ENCODE measurements at regions not wholly inside any gene's neighbourhood (a gene's known extent, or its start where the extent isn't known, plus 50 kb on each side); places are given as distances from the start of the nearest gene placed in this dataset.

DNA sequence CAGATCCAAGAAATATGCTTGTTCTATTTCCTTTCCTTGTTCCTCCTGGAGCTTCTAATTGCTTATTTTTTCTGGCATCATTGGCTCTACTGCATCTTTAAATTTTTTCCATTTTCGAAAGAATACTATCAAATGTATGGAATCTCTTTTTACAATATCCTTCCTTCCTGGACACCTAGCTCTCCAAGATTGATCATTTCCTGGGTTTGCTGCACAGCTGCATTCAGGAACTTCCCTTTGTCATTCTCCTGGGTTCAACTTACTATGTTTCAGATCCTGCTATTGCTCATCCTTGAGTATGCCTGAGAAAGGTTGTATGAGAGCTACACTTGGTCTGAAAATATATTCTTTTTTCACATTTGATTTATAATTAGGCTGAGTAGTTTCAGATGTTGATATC lies 73.7 kb upstream of the ERCC6L2 start:
- Histone ChIP-seq H3K27me3 (ENCODE audit: low read depth) (no peaks in the 10 kb centered on the region), H3K27ac (replicated peaks) (no peak overlapping the region), H3K36me3 (no peaks in the 10 kb centered on the region), H3K4me1 (no peaks in the 10 kb centered on the region), H3K4me3 (no peak overlapping the region), H3K9me3 (replicated peaks) (no peaks in the 10 kb centered on the region)
- intact Hi-C loops (cut with micrococcal nuclease), result no loop called here
- TF ChIP-seq, protein P1, sequence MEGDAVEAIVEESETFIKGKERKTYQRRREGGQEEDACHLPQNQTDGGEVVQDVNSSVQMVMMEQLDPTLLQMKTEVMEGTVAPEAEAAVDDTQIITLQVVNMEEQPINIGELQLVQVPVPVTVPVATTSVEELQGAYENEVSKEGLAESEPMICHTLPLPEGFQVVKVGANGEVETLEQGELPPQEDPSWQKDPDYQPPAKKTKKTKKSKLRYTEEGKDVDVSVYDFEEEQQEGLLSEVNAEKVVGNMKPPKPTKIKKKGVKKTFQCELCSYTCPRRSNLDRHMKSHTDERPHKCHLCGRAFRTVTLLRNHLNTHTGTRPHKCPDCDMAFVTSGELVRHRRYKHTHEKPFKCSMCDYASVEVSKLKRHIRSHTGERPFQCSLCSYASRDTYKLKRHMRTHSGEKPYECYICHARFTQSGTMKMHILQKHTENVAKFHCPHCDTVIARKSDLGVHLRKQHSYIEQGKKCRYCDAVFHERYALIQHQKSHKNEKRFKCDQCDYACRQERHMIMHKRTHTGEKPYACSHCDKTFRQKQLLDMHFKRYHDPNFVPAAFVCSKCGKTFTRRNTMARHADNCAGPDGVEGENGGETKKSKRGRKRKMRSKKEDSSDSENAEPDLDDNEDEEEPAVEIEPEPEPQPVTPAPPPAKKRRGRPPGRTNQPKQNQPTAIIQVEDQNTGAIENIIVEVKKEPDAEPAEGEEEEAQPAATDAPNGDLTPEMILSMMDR (IDR thresholded peaks at IDR 0.05; ENCODE audit: borderline replicate concordance), result no peak
- DNase-seq, result no peak

GRCh38 chr9:95796029-95796428 lies 79.5 kb upstream of the ERCC6L2 start:
- DNase-seq, result no peak
- TF ChIP-seq, protein P1 (IDR thresholded peaks at IDR 0.05; ENCODE audit: borderline replicate concordance), result no peak
- Histone ChIP-seq H3K4me1 (no peaks in the 10 kb centered on the region), H3K27me3 (ENCODE audit: low read depth) (no peaks in the 10 kb centered on the region), H3K27ac (replicated peaks) (no peak overlapping the region), H3K36me3 (no peaks in the 10 kb centered on the region), H3K4me3 (no peak overlapping the region), H3K9me3 (replicated peaks) (no peaks in the 10 kb centered on the region)
- intact Hi-C loops (cut with micrococcal nuclease), result no loop called here

GRCh38 chr9:95793924-95794828 lies 81.3 kb upstream of the ERCC6L2 start:
- Histone ChIP-seq H3K9me3 (replicated peaks) (no peaks in the 10 kb centered on the region), H3K27me3 (ENCODE audit: low read depth) (no peaks in the 10 kb centered on the region), H3K36me3 (no peaks in the 10 kb centered on the region), H3K4me1 (no peaks in the 10 kb centered on the region), H3K4me3 (no peak overlapping the region), H3K27ac (replicated peaks) (no peak overlapping the region)
- intact Hi-C loops (cut with micrococcal nuclease), result no loop called here
- TF ChIP-seq, protein P1 (IDR thresholded peaks at IDR 0.05; ENCODE audit: borderline replicate concordance), result no peak
- no peak for DNase-seq

DNA sequence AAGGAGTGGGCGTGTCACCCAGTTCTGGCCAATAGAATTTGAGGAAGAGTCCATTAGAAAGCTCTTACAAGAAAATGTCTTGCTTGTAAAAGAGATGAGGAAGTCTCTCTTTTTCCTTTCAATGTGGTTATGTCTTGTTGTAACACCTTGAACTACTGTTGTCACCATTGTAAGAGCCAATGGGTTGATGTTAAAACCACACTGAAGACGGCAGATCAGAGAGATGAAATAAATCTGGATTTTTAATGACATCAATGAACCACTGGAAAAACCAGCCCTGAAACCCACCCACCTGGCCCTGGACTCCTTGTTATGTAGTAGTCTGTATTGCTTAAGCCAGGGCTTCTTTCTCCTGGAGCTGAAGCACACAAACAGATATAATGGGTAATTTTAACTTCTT lies 83.8 kb upstream of the ERCC6L2 start:
- DNase-seq, result no peak
- H3K27me3 ChIP-seq (ENCODE audit: low read depth), result peaks cover 14% of the 10 kb centered on the region
- no peaks in the 10 kb centered on the region for H3K9me3 ChIP-seq (replicated peaks)
- TF ChIP-seq, protein P1 (IDR thresholded peaks at IDR 0.05; ENCODE audit: borderline replicate concordance), result no peak
- H3K4me1 ChIP-seq, result no peaks in the 10 kb centered on the region
- no peak overlapping the region for H3K27ac ChIP-seq (replicated peaks)
- intact Hi-C loops (cut with micrococcal nuclease), result no loop called here
- H3K36me3 ChIP-seq, result no peaks in the 10 kb centered on the region
- no peak overlapping the region for H3K4me3 ChIP-seq

- H3K9me3 ChIP-seq (replicated peaks), result no peaks in the 10 kb centered on the region
- intact Hi-C loops (cut with micrococcal nuclease), result no loop called here
- TF ChIP-seq, protein P1 (IDR thresholded peaks at IDR 0.05; ENCODE audit: borderline replicate concordance), result no peak
- no peaks in the 10 kb centered on the region for H3K4me1 ChIP-seq
- no peak overlapping the region for H3K27ac ChIP-seq (replicated peaks)
- H3K4me3 ChIP-seq, result no peak overlapping the region
- no peak for DNase-seq
- peaks cover 18% of the 10 kb centered on the region for H3K27me3 ChIP-seq (ENCODE audit: low read depth)
- H3K36me3 ChIP-seq, result no peaks in the 10 kb centered on the region
Observed at GRCh38 chr9:95791286-95791685, 84.2 kb upstream of the ERCC6L2 start.

Data from left ventricle myocardium inferior (tissue), 1 donor.